22Rv1 (cell line): ENCODE measurements at regions not wholly inside any gene's neighbourhood (a gene's known extent, or its start where the extent isn't known, plus 50 kb on each side); places are given as distances from the start of the nearest gene placed in this dataset.

ENCODE experiments used
- H3K27ac ChIP-seq: fragments of 450-650 bp; 2 replicates; pipeline ENCODE4 v1.5.1; 2017
- ZFX ChIP-seq: fragments of 450-650 bp; IDR thresholded peaks from 2 replicates; pipeline ENCODE4 v1.6.1; 2017; ENCODE audit warnings: antibody characterized with exemption, borderline replicate concordance
- TF ChIP-seq, protein P1 (sequence below): fragments of 450-650 bp; IDR thresholded peaks from 2 replicates; pipeline ENCODE4 v1.5.1; 2017; ENCODE audit warnings: mild to moderate bottlenecking

DNA sequence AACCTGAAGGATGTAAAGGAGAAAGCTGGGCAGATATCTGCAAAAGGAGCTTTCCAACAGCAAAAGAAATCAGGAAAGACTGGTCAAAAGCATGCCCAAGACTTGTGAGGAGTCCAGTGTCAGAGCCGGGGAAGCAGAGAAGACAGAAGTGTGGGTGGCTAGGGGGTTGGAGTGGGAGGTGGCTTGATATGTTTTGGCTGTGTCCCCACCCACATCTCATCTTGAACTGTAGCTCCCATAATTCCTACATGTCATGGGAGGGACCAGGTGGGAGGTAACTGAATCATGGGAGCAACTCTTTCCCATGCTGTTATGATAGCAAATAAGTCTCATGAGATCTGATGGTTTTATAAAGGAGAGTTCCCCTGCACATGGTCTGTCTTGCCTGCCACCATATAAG, 84.9 kb downstream of the INHBA start:
- TF ChIP-seq, protein P1, sequence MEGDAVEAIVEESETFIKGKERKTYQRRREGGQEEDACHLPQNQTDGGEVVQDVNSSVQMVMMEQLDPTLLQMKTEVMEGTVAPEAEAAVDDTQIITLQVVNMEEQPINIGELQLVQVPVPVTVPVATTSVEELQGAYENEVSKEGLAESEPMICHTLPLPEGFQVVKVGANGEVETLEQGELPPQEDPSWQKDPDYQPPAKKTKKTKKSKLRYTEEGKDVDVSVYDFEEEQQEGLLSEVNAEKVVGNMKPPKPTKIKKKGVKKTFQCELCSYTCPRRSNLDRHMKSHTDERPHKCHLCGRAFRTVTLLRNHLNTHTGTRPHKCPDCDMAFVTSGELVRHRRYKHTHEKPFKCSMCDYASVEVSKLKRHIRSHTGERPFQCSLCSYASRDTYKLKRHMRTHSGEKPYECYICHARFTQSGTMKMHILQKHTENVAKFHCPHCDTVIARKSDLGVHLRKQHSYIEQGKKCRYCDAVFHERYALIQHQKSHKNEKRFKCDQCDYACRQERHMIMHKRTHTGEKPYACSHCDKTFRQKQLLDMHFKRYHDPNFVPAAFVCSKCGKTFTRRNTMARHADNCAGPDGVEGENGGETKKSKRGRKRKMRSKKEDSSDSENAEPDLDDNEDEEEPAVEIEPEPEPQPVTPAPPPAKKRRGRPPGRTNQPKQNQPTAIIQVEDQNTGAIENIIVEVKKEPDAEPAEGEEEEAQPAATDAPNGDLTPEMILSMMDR: no peak
- no peak for TF ChIP-seq ZFX
- H3K27ac ChIP-seq: no peak overlapping the region

DNA sequence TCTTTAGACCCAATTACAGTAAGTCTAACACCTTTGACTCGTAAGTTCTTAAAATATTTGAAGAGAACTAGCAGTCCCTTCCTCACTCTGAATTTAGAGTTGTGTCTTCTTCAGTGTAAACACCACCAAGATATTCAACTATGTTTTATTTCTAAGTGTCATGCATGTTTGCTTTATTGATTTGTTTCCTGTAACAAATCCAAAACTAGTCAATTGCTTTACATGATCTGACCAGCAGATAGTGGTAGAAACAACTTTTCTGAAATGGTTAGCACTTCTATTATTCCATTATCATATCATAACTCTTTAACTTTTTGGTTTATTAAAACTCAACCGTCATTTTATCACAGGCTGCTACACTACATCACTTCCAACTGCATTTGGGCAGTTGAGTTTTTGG, 90.1 kb downstream of the INHBA start:
- TF ChIP-seq, protein P1: no peak
- TF ChIP-seq ZFX: no peak
- H3K27ac ChIP-seq: no peak overlapping the region

DNA sequence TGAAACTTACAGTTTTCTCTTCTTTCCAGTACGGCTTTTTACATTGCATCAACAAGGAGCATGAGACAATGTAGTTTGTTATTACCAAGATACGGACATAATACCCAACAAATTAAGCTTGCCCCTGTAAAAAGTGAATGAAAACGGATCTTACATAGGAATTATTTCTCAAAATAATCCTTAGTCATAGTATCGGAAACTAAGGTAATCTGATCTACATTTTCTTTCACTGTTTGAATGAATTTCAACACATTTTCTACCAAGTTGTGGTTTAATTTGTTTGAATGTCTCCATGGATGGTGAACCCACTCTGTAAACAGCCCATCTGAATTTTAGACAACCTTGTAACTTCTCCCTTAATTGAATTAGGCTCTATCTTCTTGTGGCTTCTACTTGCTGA, 90.5 kb downstream of the INHBA start:
- no peak overlapping the region for H3K27ac ChIP-seq
- TF ChIP-seq, protein P1: no peak
- no peak for TF ChIP-seq ZFX

DNA sequence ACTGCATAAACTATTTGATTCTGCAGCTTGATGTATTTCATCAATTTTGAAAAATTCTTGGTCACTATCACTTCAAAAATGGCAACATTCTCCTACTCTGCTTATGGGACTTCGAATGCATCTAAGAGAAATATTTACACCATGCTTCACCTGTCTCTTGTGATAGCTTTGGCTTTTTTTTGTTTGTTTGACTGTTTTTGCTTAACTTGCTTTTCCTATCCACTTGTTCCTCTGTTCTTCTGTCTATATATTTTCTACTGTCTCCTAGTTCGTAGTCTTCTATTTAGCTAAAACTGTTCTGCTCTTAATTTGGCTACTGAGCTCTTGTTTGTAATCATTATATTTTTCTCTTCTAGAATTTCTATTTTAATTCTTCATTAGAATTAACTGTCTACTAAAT, 94.4 kb downstream of the INHBA start:
- TF ChIP-seq ZFX: no peak
- TF ChIP-seq, protein P1: no peak
- no peak overlapping the region for H3K27ac ChIP-seq

DNA sequence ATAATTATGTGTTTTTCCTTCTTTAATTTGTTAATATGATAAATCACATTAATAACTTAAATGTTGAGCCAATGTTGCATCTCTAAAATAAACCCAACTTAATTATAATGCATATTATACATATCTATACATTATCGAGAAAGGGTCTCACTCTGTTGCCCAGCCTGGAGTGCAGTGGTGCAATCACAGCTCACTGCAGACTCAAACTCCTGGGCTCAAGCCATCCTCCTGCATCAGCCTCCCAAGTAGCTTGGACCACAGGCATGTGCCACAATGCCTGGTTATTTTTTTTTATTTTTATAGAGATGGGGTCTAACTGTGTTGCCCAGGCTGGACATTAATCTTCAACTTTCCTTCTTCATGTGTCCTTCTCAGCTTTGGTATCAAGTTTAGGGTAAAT, 98.9 kb downstream of the INHBA start:
- TF ChIP-seq, protein P1: no peak
- TF ChIP-seq ZFX: no peak

DNA sequence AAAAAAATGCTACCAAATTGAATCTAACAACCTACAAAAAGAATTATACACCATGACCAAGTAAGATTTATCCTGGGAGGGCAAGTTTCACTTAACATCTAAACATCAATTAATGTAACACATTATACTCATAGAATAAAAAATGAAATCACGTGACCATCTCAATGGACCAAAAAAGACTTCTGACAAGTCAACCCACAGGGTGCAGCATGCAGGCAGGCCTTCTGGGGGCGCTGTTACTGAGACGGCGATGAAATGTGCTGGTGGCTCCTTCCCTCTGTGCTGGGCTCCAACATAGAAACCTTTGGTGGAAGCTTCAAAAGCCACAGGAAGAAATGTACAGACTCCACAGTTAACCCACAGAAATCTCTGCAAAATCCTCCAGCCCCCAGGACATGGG, 103.1 kb downstream of the INHBA start:
- H3K27ac ChIP-seq: no peak overlapping the region

More for the DNA sequence above, 98.9 kb downstream of the INHBA start:
- no peak overlapping the region for H3K27ac ChIP-seq

DNA sequence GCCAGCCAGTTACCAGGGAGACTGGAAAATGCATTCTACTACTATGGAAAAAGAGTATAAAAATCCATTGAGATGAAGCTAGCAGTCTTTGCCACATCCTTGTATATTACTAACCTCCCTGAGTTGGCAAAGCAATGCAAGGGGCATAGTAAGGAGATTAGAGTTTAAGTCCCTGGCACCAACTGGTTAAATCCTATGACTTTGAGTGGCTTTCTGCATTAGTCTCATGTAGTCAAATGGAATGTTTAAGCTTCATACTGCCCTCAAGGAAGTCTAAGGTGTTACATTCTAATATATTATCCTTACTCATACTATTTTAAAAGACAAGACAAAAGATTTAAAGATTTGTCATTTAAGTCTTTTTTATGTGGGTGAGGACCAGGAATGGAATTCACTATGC, 110.1 kb downstream of the INHBA start:
- TF ChIP-seq, protein P1: no peak
- no peak for TF ChIP-seq ZFX
- no peak overlapping the region for H3K27ac ChIP-seq

More for the DNA sequence above, 103.1 kb downstream of the INHBA start:
- TF ChIP-seq ZFX: no peak
- TF ChIP-seq, protein P1: peak; percentile 39
